ENCODE measurements at regions not wholly inside any gene's neighbourhood (a gene's known extent, or its start where the extent isn't known, plus 50 kb on each side); places are given as distances from the start of the nearest gene placed in this dataset.

DNA sequence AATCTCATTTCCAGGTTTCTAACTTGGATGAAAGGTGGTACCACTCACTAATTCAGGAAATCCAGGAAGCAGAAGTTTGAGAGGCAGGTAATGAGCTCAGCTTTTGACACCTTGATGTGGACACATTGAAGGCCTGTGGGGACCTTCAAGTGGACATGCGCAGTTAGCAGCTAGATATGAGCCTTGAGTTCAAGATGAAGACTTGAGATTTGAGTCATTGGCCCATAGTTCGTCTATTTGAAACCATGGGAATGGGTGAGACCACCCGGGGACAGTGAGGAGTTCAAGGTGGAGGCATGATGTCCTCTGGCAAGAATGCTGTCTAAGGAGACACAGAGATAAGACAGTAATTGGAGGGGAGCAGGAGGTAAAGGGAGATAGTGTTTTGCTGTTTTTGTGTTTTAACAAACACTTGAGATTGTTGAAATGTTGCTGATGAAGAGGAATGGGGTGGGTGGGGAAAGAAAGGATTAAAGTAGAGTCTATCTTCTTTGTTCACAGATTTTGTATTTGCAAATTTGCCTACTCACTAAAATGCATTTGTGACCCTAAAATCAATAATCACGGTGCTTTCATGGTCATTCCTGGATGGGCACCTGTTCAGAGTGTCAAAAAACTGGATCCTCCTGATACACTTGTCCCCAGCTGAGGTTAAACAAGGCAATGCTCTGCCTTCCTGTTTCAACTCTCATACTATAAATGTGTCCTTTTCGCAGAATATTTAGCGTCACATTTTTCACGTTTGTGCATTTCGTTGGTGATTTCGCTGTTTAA is 69.5 kb upstream of the PLXNC1 start:
- TF ChIP-seq EZH2 (IDR thresholded peaks at IDR 0.05; ENCODE audit: insufficient read depth, poor library complexity, severe bottlenecking) (no peak), EZH2phosphoT487 (IDR thresholded peaks at IDR 0.05; ENCODE audit: insufficient read depth, low read depth) (no peak)

Measured in GM23248 (cell line).